Mesodermal cell (in vitro differentiated cells): ENCODE measurements at regions not wholly inside any gene's neighbourhood (a gene's known extent, or its start where the extent isn't known, plus 50 kb on each side); places are given as distances from the start of the nearest gene placed in this dataset.
A peak's percentile ranks its signal among the peaks of the same experiment; 100 is the strongest.

Experiments
- H3K27ac ChIP-seq: 2 replicates; pipeline ENCODE4 v1.7.0; 2013; ENCODE audit warnings: mild to moderate bottlenecking, low read depth, low read length, moderate library complexity; ENCODE audit not compliant: severe bottlenecking
- H3K36me3 ChIP-seq: 2 replicates; pipeline ENCODE4 v1.7.1; 2013; ENCODE audit warnings: mild to moderate bottlenecking, low read length, moderate library complexity; ENCODE audit not compliant: control insufficient read depth, insufficient read depth
- H3K4me1 ChIP-seq: one replicate; pipeline ENCODE4 v1.7.1; 2013; ENCODE audit warnings: mild to moderate bottlenecking, low read length; ENCODE audit not compliant: insufficient read depth, control insufficient read depth, poor library complexity, severe bottlenecking
- H3K4me3 ChIP-seq: 2 replicates; pipeline ENCODE4 v1.7.0; 2013; ENCODE audit warnings: low read length, control low read depth, mild to moderate bottlenecking; ENCODE audit not compliant: insufficient read depth, poor library complexity, severe bottlenecking; ENCODE audit errors: extremely low read depth
- H3K9me3 ChIP-seq: 2 replicates; pipeline ENCODE4 v1.7.1; 2013; ENCODE audit warnings: mild to moderate bottlenecking, low read length, moderate library complexity; ENCODE audit not compliant: control insufficient read depth
- WGBS, 2 experiments: methylation state at CpG; one replicate each; pipeline ENCODE4 v1.1.5; 2013; ENCODE audit warnings: missing lambda C conversion rate in 2 of 2; ENCODE audit not compliant: insufficient coverage in 2 of 2; 5-methylcytosine and 5-hydroxymethylcytosine counted together

DNA sequence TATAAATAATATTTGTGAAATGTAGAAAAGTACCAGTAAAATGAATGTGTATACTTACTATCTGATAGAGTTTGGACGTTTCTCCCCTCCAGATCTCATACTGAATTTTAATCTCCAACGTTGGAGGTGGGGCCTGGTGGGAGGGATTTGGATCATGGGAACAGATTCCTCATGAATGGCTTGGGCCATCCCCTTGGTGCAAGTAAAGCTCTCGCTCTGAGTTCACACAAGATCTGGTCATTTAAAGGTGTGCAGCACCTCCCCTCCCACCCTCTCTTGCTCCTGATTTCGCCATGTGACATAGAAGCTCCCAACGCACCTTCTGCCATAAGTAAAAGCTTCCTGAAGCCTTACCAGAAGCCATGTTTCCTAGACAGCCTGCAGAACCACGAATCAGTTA lies 219.0 kb downstream of the HACE1 start:
- no peak overlapping the region for H3K4me3 ChIP-seq
- no peaks in the 10 kb centered on the region for H3K4me1 ChIP-seq
- no peak overlapping the region for H3K27ac ChIP-seq
- no peaks in the 10 kb centered on the region for H3K36me3 ChIP-seq
- 90 to 98% methylated on average over 4 of the region's 6 CpGs for WGBS, 2 experiments
- H3K9me3 ChIP-seq, result no peaks in the 10 kb centered on the region

DNA sequence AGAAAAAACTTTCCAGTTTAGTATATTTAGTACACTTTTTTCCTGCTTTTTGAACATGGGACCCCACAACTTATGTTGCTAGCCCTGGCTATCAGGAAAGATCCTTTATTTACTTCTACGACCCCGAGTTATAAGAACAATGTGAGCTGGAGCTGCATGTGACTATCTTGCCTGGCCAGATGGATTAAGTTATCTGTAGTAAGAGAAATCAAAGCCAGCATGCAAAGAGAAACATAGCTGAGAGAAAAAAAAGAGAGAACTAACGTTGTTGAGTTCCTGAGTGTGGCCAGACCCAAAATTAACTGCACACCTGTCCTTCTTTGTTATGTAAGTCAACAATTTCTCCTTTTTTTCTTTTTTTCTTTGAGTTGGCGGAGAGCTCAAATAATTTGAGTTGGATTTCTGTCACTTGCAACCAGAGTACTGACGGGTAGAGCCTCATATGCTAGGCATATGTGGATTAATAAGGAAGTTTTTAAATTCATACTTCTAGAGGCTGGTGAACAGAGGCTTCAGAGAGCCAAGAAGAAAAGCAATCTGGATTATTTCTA lies 219.5 kb downstream of the HACE1 start:
- Histone ChIP-seq H3K9me3 (no peaks in the 10 kb centered on the region), H3K27ac (no peak overlapping the region), H3K4me3 (no peak overlapping the region), H3K4me1 (no peaks in the 10 kb centered on the region), H3K36me3 (no peaks in the 10 kb centered on the region)
- 91 to 92% methylated on average over 2 to 3 of the region's 5 CpGs for WGBS, 2 experiments

DNA sequence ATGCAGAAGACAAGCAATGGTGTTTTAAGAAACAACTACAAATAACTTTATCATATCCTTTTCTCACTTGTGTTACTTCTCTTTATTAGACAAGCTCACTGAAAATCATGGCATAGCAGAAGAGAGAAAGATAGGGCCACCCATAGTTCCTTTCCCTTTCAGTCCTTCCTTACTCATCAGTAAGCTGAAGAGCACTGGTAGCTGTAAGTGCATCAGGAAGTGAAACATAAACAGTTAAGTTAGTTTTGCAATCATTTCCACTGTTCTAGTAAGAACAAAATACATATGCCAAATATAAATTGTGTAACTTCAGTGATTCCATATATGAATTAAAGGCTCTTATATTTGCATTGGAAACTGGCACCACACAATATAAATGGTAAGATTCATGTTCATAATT lies 220.1 kb downstream of the HACE1 start:
- H3K4me1 ChIP-seq, result no peaks in the 10 kb centered on the region
- H3K9me3 ChIP-seq, result no peaks in the 10 kb centered on the region
- no peaks in the 10 kb centered on the region for H3K36me3 ChIP-seq
- no peak overlapping the region for H3K4me3 ChIP-seq
- H3K27ac ChIP-seq, result no peak overlapping the region

DNA sequence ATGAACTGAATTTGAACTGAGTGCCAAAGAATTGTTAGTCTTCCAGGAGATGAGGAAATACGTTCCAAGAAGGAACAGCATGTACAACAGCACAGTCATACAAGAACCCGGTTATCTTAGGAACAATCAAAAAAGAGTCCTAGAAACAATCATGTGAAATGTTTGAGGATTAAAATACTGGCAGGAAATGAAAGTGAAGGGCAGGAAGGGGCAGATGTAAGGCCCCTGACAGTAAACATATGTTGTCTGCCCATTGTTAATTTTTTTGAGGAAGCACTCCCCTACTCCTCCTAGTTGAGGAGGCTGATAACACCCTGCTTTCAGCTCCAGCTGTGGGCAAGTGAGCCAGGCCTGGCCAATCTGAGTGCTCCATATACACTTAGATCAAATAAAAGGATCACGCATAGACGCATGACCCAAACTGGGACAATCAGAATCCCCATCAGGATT lies 220.9 kb downstream of the HACE1 start:
- WGBS, 2 experiments, result 97 to 100% methylated on average over 2 to 4 of the region's 4 CpGs
- no peak overlapping the region for H3K27ac ChIP-seq
- no peaks in the 10 kb centered on the region for H3K36me3 ChIP-seq
- H3K4me1 ChIP-seq, result no peaks in the 10 kb centered on the region
- no peak overlapping the region for H3K4me3 ChIP-seq
- H3K9me3 ChIP-seq, result no peaks in the 10 kb centered on the region

DNA sequence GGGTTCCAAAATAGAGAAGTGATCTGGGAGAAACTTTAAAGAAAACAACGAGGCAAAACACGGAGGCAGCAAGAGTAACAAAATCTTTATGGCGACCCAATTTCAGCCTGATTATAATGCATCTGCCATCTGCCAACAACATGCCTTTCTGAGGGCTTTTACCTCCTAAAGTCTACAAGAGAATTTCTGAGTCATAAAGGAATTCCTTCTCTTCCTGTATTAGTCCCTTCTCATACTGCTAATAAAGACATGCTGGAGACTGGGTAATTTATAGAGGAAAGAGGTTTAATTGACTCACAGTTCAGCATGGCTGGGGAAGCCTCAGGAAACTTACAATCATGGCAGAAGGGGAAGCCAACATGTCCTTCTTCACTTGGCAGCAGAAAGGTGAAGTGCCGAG lies 226.6 kb downstream of the HACE1 start:
- no peaks in the 10 kb centered on the region for H3K36me3 ChIP-seq
- no peak overlapping the region for H3K27ac ChIP-seq
- peaks cover 5% of the 10 kb centered on the region for H3K9me3 ChIP-seq
- no peak overlapping the region for H3K4me3 ChIP-seq
- H3K4me1 ChIP-seq, result peaks cover 4% of the 10 kb centered on the region
- WGBS, 2 experiments, result 87 to 100% methylated on average over 3 to 4 of the region's 4 CpGs

DNA sequence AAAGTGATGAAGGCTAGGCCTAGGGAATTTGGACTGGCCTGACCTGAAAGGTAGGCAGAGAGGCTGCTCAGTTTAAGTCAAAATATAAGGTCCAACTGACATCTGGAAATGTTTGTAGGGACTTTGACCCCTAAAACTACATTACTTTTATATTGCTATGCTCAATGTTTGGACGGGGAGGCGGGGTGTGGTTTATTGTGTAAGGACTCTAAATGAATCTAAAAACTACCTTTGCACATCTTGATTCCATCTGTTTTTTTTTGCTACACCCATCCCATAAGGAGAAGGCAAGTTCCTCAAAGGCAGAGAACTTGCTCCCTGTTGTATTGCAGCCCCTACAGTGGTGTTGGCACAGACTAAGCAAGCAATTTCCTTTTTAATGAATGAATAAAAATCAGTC lies 227.1 kb downstream of the HACE1 start:
- H3K9me3 ChIP-seq, result peaks cover 5% of the 10 kb centered on the region
- no peaks in the 10 kb centered on the region for H3K36me3 ChIP-seq
- H3K4me1 ChIP-seq, result peaks cover 4% of the 10 kb centered on the region
- H3K27ac ChIP-seq, result no peak overlapping the region
- no peak overlapping the region for H3K4me3 ChIP-seq
- WGBS, 2 experiments, result no CpG with 5 or more reads among the region's 2 CpGs

DNA sequence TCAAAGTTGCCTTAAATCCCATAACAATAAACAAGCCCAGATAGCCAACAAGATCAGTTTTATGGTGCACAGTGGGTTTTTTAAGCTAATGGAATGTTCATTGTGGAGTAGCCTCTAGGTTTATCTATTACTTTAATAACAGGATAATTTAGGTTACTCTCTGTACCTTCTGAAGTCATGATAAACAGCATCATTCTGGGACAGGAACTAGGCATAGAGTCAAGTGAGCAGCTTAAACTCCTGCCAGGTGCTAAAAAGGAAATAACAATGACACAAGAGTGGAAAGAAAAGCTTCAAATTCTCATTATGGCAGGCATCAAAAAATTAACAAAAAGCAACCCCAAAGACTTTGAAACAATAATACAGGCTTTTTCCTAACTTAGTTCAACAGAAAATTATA lies 228.8 kb downstream of the HACE1 start:
- no peak overlapping the region for H3K4me3 ChIP-seq
- no peak overlapping the region for H3K27ac ChIP-seq
- H3K36me3 ChIP-seq, result no peaks in the 10 kb centered on the region
- peaks cover 7% of the 10 kb centered on the region for H3K4me1 ChIP-seq
- peaks cover 5% of the 10 kb centered on the region for H3K9me3 ChIP-seq

DNA sequence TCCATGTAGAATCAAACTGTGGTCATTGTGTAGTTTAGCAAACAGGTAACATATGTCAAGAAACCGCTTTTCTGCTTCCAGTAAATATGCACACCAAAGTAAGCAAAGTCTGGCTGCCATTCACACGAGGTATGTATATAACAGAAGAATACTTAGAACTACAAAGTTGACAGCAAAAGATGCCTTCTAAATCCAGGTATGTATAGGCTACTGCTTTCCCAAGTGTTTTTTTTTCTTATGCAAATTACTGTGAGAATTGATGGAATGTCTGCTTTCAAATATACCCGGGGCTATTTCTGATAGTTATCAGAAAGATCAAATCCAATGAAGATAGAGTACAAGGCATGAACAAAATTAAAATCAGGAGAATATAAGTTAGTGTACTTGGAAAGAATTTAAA lies 229.2 kb downstream of the HACE1 start:
- peaks cover 11% of the 10 kb centered on the region for H3K4me1 ChIP-seq
- peaks cover 5% of the 10 kb centered on the region for H3K9me3 ChIP-seq
- H3K36me3 ChIP-seq, result no peaks in the 10 kb centered on the region
- H3K4me3 ChIP-seq, result no peak overlapping the region
- 48% methylated on average over 2 of the region's 3 CpGs; no CpG with 5 or more reads in 1 of the 2 experiments for WGBS, 2 experiments
- H3K27ac ChIP-seq, result no peak overlapping the region

DNA sequence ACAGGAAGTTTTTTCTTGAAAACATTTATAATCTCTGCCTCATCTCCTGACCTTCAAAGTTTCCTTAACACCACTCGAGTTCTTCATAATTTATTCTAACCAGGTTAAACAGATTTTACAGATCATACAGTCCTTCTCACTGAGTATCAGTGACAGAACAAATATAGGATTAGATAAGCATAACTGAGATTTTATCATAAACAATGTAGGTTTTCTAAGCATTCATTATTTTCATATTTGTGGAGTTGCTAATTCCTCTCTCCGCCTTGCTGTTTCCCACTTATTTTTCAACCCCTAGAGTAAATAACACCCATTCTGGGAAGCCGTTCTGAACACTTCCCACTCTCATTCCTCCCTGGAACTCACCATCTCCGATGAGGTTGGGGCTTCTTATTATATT lies 229.9 kb downstream of the HACE1 start:
- H3K9me3 ChIP-seq, result peaks cover 5% of the 10 kb centered on the region
- no peaks in the 10 kb centered on the region for H3K36me3 ChIP-seq
- H3K27ac ChIP-seq, result no peak overlapping the region
- H3K4me1 ChIP-seq, result peaks cover 15% of the 10 kb centered on the region
- 67 to 92% methylated on average over 1 to 2 of the region's 4 CpGs for WGBS, 2 experiments
- H3K4me3 ChIP-seq, result no peak overlapping the region

DNA sequence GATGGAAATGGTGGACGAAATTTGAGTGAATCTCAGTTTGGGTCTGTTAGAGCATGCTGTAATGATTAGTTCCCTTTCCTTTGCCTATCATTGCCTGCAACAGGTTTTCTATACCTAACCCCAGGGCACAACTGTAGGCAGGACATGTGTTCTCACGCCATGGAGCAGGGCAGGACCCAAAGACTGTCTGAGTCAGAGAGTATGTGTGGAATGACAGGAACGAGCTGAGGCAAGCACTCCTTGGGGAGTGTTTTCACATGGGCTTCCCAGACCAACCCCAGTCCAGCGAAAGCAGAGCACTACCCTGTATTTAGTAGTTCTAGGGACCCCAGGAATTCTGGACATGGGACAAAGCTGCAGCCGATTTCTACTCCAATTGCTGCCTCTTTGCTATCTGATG lies 234.2 kb downstream of the HACE1 start:
- Histone ChIP-seq H3K4me3 (no peak overlapping the region), H3K27ac (peak overlapping the region; percentile 78), H3K9me3 (no peaks in the 10 kb centered on the region), H3K4me1 (peaks cover 15% of the 10 kb centered on the region), H3K36me3 (no peaks in the 10 kb centered on the region)
- WGBS, 2 experiments, result 57 to 59% methylated on average over 3 to 4 of the region's 5 CpGs

DNA sequence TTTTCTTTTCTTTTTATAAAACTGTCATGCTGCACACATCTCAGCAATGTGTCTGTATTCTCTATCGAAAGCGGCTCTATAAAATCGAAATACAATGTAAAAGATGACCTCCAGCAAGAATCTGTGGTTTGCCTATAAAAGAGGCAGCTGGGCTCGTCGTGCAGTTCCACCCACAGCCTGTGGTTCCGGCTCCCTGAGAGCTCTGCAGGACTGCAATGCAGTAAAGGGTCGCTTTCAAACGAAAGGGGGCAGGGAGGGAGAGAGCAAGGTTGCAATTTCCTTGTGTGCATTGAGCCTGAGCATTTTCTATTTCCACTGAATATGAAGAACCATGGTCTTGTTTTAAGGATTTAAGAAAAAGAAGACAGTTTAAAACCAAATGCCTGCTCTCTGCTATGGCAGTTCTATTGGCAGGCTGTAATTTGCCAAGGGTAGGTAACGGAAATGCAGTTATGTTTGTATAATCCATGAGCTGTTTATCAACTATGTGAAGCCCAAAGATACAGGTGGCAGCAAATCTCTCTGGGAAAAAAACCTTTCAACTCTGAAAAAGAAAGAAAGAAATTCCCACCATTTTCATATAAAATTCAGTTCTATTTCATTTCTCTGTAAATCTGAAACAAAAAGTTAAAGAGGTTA lies 236.5 kb downstream of the HACE1 start:
- Histone ChIP-seq H3K36me3 (no peaks in the 10 kb centered on the region), H3K27ac (no peak overlapping the region)
- WGBS, 2 experiments, result 38 to 43% methylated on average over 7 to 8 of the region's 9 CpGs

More for the DNA sequence above, 236.5 kb downstream of the HACE1 start:
- Histone ChIP-seq H3K4me3 (no peak overlapping the region), H3K4me1 (peaks cover 11% of the 10 kb centered on the region), H3K9me3 (no peaks in the 10 kb centered on the region)
